Natural killer cell (primary cell): ENCODE measurements at regions not wholly inside any gene's neighbourhood (a gene's known extent, or its start where the extent isn't known, plus 50 kb on each side); places are given as distances from the start of the nearest gene placed in this dataset.

Experiments used
- ATAC-seq, 3 donors: fragments of 150-1000 bp in 2 of 3; fragments of 200-7000 bp in 1 of 3; cut with Tn5 transposase; 1 replicate in 1 of 3; 2 replicates in 2 of 3; pipeline ENCODE4 v1.10.0; 2021; ENCODE audit warnings: mild to moderate bottlenecking in 2 of 3, moderate library complexity in 2 of 3
- DNase-seq, 2 donors: peaks; one replicate each; pipeline versions ENCODE4 v3.0.0 to v3.0.0-alpha.2; 2013 to 2021; ENCODE audit warnings: mixed read lengths in 1 of 2
- H3K27ac ChIP-seq: one replicate; pipeline ENCODE4 v1.5.1; 2013; ENCODE audit warnings: mild to moderate bottlenecking, low read length
- H3K27me3 ChIP-seq: one replicate; pipeline ENCODE4 v1.6.1; 2013; ENCODE audit warnings: low read length; ENCODE audit not compliant: control insufficient read depth, insufficient read depth
- H3K36me3 ChIP-seq: one replicate; pipeline ENCODE4 v1.6.1; 2013; ENCODE audit warnings: low read length; ENCODE audit not compliant: control insufficient read depth, insufficient read depth
- H3K4me1 ChIP-seq: one replicate; pipeline ENCODE4 v1.6.1; 2013; ENCODE audit warnings: low read length; ENCODE audit not compliant: control insufficient read depth, insufficient read depth
- H3K4me3 ChIP-seq: one replicate; pipeline ENCODE4 v1.5.1; 2013; ENCODE audit warnings: low read length
- H3K9me3 ChIP-seq: one replicate; pipeline ENCODE4 v1.6.1; 2013; ENCODE audit warnings: low read length; ENCODE audit not compliant: control insufficient read depth, insufficient read depth
- H3K27ac Mint-ChIP-seq, 2 donors: one replicate each; pipeline ENCODE4 v1.8.0; 2022; ENCODE audit warnings: mild to moderate bottlenecking in 2 of 2, mixed read lengths in 2 of 2, moderate library complexity in 1 of 2
- H3K27me3 Mint-ChIP-seq, 2 donors: one replicate each; pipeline ENCODE4 v1.8.0; 2022; ENCODE audit warnings: low read depth in 2 of 2, mixed read lengths in 2 of 2
- H3K36me3 Mint-ChIP-seq: one replicate; pipeline ENCODE4 v1.8.0; 2022; ENCODE audit warnings: mixed read lengths
- H3K4me1 Mint-ChIP-seq, 2 donors: one replicate each; pipeline ENCODE4 v1.8.0; 2022; ENCODE audit warnings: mixed read lengths in 2 of 2
- H3K4me3 Mint-ChIP-seq: one replicate; pipeline ENCODE4 v1.8.0; 2022; ENCODE audit warnings: mild to moderate bottlenecking, moderate library complexity, mixed read lengths
- H3K9me3 Mint-ChIP-seq, 2 donors: one replicate each; pipeline ENCODE4 v1.8.0; 2022; ENCODE audit warnings: mixed read lengths in 2 of 2
- WGBS: methylation state at CpG from one replicate; pipeline ENCODE4 v1.1.7; 2013; ENCODE audit warnings: missing lambda C conversion rate; ENCODE audit not compliant: insufficient coverage; 5-methylcytosine and 5-hydroxymethylcytosine counted together
- intact Hi-C: fragments of 100-400 bp; cut with micrococcal nuclease; formaldehyde crosslinking; loops from one replicate; pipeline ENCODE4 v1.14.2; 2022
- TF ChIP-seq, protein P1 (sequence below): fragments of 200-600 bp; IDR thresholded peaks from one replicate; pipeline ENCODE4 v1.8.0; 2022; ENCODE audit warnings: antibody characterized with exemption

DNA sequence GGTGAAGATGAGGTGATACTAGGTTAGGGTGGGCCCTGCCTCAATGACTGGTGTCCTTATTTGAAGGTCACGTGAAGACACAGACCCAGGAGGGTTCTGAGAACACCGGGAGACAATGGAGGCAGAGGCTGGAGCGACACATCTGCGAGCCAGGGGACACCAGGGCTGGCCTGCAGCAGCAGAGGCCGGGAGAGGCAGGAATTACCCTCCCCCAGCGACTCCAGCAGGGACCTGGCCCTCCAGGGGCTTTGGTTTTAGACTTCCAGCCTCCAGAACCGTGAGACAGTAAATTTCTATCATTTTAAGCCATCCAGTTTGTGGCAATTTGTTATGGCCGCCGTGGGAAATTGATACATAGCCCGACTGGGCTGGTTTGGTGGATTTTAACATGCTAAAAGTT is 152.2 kb downstream of the DNAJB6 start:
- no peaks in the 10 kb centered on the region for H3K9me3 Mint-ChIP-seq
- Histone ChIP-seq H3K36me3 (no peaks in the 10 kb centered on the region), H3K27ac (no peak overlapping the region), H3K9me3 (no peaks in the 10 kb centered on the region), H3K4me1 (peaks cover 15% of the 10 kb centered on the region), H3K4me3 (no peak overlapping the region), H3K27me3 (peaks cover 15% of the 10 kb centered on the region)
- TF ChIP-seq, protein P1, sequence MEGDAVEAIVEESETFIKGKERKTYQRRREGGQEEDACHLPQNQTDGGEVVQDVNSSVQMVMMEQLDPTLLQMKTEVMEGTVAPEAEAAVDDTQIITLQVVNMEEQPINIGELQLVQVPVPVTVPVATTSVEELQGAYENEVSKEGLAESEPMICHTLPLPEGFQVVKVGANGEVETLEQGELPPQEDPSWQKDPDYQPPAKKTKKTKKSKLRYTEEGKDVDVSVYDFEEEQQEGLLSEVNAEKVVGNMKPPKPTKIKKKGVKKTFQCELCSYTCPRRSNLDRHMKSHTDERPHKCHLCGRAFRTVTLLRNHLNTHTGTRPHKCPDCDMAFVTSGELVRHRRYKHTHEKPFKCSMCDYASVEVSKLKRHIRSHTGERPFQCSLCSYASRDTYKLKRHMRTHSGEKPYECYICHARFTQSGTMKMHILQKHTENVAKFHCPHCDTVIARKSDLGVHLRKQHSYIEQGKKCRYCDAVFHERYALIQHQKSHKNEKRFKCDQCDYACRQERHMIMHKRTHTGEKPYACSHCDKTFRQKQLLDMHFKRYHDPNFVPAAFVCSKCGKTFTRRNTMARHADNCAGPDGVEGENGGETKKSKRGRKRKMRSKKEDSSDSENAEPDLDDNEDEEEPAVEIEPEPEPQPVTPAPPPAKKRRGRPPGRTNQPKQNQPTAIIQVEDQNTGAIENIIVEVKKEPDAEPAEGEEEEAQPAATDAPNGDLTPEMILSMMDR, result no peak
- H3K27ac Mint-ChIP-seq, result no peak overlapping the region
- peaks cover 17 to 24% of the 10 kb centered on the region in 2 donors for H3K4me1 Mint-ChIP-seq
- ATAC-seq (no peak), DNase-seq (no peak)
- intact Hi-C loops, result no loop called here
- H3K4me3 Mint-ChIP-seq, result no peak overlapping the region
- peaks cover 28 to 33% of the 10 kb centered on the region in 2 donors for H3K27me3 Mint-ChIP-seq
- H3K36me3 Mint-ChIP-seq, result peaks cover 9% of the 10 kb centered on the region
- WGBS, result 89% methylated on average over 10 of the region's 10 CpGs
